Thoracic aorta (tissue), 2 donors: ENCODE measurements at regions not wholly inside any gene's neighbourhood (a gene's known extent, or its start where the extent isn't known, plus 50 kb on each side); places are given as distances from the start of the nearest gene placed in this dataset.

Experiments used
- ATAC-seq: fragments of 150-250 bp; one replicate; pipeline ENCODE4 v1.8.0; 2017; ENCODE audit warnings: low read depth; ENCODE audit not compliant: insufficient number of reproducible peaks, low FRiP score
- DNase-seq: peaks from one replicate; pipeline ENCODE4 v3.0.0-alpha.2; 2020; ENCODE audit warnings: low spot score
- H3K27ac ChIP-seq, 2 donors: fragments of 200-600 bp; sonication (generic); 1 replicate in 1 of 2; 2 replicates in 1 of 2; pipeline ENCODE4 v1.5.1; 2016; ENCODE audit warnings: mild to moderate bottlenecking in 2 of 2, moderate library complexity in 2 of 2
- H3K27me3 ChIP-seq: fragments of 200-600 bp; sonication (generic); replicated peaks from 2 replicates; pipeline ENCODE4 v1.6.0; 2016; ENCODE audit warnings: mild to moderate bottlenecking; ENCODE audit not compliant: insufficient read depth
- H3K36me3 ChIP-seq: fragments of 200-600 bp; sonication (generic); one replicate; pipeline ENCODE4 v1.5.1; 2016
- H3K4me1 ChIP-seq, 2 donors: fragments of 200-600 bp; sonication (generic); 1 replicate in 1 of 2; 2 replicates in 1 of 2; pipeline versions ENCODE4 v1.5.1 to v1.6.0; 2016; ENCODE audit warnings: low read depth in 2 of 2, mild to moderate bottlenecking in 1 of 2; ENCODE audit not compliant: control insufficient read depth in 1 of 2
- H3K4me3 ChIP-seq: fragments of 200-600 bp; sonication (generic); 2 replicates; pipeline ENCODE4 v1.5.1; 2016; ENCODE audit warnings: mild to moderate bottlenecking
- H3K9me3 ChIP-seq: fragments of 200-600 bp; sonication (generic); 2 replicates; pipeline ENCODE4 v1.5.1; 2016
- TF ChIP-seq, protein P1 (sequence below): fragments of 200-600 bp; sonication (generic); IDR thresholded peaks from one replicate; pipeline ENCODE4 v1.5.1; 2019; ENCODE audit warnings: antibody characterized with exemption

DNA sequence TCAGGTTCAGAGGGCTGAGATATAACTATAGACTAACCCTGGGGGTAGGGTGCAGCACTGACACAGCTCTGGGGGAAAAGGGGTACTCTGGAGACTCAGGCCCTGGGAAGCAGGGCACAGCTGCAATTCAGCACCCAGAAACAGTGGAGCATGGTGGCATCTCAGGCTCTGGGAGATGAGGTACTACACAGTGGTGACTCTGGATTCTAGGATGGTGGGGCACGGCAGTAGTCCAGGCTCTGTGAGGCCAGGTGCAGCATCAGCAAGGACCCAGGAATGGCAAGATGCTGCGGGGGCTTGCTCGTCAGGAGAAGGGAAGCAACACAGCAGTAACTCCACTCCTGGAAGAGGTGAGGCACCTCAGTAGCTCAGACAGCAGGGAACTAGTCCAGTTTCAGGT is 271.5 kb upstream of the MOCS1 start:
- peaks cover 9% of the 10 kb centered on the region for H3K9me3 ChIP-seq
- no peaks in the 10 kb centered on the region for H3K4me1 ChIP-seq
- DNase-seq, result no peak
- TF ChIP-seq, protein P1, sequence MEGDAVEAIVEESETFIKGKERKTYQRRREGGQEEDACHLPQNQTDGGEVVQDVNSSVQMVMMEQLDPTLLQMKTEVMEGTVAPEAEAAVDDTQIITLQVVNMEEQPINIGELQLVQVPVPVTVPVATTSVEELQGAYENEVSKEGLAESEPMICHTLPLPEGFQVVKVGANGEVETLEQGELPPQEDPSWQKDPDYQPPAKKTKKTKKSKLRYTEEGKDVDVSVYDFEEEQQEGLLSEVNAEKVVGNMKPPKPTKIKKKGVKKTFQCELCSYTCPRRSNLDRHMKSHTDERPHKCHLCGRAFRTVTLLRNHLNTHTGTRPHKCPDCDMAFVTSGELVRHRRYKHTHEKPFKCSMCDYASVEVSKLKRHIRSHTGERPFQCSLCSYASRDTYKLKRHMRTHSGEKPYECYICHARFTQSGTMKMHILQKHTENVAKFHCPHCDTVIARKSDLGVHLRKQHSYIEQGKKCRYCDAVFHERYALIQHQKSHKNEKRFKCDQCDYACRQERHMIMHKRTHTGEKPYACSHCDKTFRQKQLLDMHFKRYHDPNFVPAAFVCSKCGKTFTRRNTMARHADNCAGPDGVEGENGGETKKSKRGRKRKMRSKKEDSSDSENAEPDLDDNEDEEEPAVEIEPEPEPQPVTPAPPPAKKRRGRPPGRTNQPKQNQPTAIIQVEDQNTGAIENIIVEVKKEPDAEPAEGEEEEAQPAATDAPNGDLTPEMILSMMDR, result no peak
- H3K36me3 ChIP-seq, result no peaks in the 10 kb centered on the region
- H3K27ac ChIP-seq, result no peak overlapping the region
- ATAC-seq, result no peak
- no peak overlapping the region for H3K4me3 ChIP-seq
- H3K27me3 ChIP-seq, result no peaks in the 10 kb centered on the region

DNA sequence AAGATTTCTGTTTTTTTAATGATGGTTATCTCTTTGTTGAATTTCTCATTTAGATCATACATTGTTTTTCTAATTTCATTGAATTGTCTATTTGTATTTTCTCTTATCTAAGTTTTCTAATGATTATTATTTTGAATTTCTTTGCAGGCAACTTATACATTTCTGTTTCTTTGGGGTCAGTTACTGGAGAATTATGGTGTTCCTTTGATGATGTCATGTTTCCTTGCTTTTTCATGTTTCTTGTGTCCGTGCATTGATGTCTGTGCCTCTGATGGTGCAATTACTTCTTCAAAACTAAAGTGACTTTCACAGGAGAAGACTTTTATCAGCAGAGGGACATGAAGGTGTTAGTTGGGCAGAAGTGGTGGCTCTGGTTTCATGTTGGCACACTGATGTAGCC is 270.7 kb upstream of the MOCS1 start:
- Histone ChIP-seq H3K27ac (no peak overlapping the region), H3K27me3 (no peaks in the 10 kb centered on the region), H3K36me3 (no peaks in the 10 kb centered on the region), H3K4me1 (no peaks in the 10 kb centered on the region), H3K4me3 (no peak overlapping the region), H3K9me3 (peaks cover 9% of the 10 kb centered on the region)
- TF ChIP-seq, protein P1, result no peak
- DNase-seq (no peak), ATAC-seq (no peak)

DNA sequence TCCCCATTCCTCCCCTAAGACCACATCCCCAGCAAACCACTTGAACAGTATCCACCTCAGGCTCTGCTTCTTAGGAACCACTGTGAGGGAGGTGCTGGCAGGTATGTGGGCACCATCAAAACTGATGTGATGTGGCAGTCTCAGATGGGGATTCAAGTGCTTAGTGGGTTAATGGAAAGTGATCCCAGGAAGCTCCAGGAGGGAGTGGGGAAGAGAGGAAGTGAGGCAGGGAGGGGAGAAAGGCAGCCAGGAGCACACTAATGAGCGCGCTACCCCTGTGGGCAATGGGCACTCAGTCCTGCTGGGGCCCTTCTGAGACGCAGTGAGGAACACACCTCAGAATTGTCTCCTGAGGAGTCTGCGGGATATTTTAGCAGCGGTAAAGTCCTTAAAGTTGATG is 263.1 kb upstream of the MOCS1 start:
- Histone ChIP-seq H3K36me3 (no peaks in the 10 kb centered on the region), H3K4me1 (no peaks in the 10 kb centered on the region), H3K9me3 (peaks cover 2% of the 10 kb centered on the region), H3K4me3 (no peak overlapping the region), H3K27me3 (no peaks in the 10 kb centered on the region), H3K27ac (no peak overlapping the region)
- TF ChIP-seq, protein P1, result no peak
- DNase-seq, result no peak
- ATAC-seq, result no peak

DNA sequence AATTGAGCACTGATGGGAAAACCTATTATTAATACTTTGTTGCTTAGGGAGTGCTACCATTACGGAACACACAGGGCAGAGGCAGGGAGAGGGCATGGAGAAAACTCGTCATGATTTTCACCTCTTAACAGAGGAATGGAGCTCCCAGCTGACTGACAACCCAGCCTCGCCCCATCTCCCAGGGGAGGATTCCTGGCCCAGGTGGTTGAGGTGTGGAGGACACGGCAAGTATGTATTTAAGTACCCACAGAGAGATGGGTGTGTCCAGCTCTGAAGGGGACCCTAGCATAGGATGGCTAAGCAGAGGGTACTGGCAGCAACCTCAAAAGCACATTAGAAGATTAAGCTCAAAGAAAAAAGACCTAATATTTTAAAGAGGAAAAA is 261.9 kb upstream of the MOCS1 start:
- no peaks in the 10 kb centered on the region for H3K4me1 ChIP-seq
- DNase-seq (no peak), ATAC-seq (no peak)
- no peaks in the 10 kb centered on the region for H3K27me3 ChIP-seq
- H3K27ac ChIP-seq, result no peak overlapping the region
- TF ChIP-seq, protein P1, result no peak
- no peaks in the 10 kb centered on the region for H3K9me3 ChIP-seq
- no peak overlapping the region for H3K4me3 ChIP-seq
- H3K36me3 ChIP-seq, result no peaks in the 10 kb centered on the region

DNA sequence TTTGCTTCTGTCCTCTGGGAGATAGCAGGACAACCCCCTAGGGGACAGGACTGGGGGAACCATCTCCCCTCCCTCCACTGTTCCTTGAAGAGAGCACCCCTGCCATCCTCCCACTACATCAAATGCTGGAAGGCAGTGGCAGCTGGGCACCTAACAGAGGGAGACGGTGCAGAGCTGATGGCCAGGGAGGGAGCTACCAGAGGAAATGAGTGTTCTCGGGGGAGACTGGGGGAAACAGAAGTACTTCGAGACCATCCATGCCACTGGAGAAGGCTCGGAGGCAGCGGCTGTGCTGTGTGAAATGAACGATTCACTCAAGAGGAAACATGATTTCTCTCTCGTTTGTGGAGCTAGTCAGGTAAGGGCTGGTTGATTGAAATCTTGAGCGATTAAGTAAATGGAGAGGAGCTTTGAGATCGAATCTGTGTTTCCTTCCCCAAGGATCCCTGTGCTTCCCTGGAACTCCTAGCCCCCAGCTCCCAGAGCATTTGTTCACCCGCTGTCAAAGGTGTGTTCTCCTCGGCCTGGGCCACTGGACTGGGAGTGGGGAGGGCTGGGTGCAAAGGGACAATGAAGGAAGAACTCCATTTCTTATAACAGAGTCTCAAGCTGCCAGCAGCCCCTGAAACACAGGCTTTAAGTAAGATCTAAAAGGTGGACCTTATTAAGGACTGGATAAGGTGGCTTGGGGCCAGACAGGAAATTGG is 261.3 kb upstream of the MOCS1 start:
- no peak overlapping the region for H3K27ac ChIP-seq
- TF ChIP-seq, protein P1, result no peak
- no peaks in the 10 kb centered on the region for H3K27me3 ChIP-seq
- H3K36me3 ChIP-seq, result no peaks in the 10 kb centered on the region
- H3K9me3 ChIP-seq, result no peaks in the 10 kb centered on the region
- H3K4me3 ChIP-seq, result no peak overlapping the region
- H3K4me1 ChIP-seq, result no peaks in the 10 kb centered on the region
- DNase-seq (no peak), ATAC-seq (no peak)
